ENCODE measurements at regions not wholly inside any gene's neighbourhood (a gene's known extent, or its start where the extent isn't known, plus 50 kb on each side); places are given as distances from the start of the nearest gene placed in this dataset.

DNA sequence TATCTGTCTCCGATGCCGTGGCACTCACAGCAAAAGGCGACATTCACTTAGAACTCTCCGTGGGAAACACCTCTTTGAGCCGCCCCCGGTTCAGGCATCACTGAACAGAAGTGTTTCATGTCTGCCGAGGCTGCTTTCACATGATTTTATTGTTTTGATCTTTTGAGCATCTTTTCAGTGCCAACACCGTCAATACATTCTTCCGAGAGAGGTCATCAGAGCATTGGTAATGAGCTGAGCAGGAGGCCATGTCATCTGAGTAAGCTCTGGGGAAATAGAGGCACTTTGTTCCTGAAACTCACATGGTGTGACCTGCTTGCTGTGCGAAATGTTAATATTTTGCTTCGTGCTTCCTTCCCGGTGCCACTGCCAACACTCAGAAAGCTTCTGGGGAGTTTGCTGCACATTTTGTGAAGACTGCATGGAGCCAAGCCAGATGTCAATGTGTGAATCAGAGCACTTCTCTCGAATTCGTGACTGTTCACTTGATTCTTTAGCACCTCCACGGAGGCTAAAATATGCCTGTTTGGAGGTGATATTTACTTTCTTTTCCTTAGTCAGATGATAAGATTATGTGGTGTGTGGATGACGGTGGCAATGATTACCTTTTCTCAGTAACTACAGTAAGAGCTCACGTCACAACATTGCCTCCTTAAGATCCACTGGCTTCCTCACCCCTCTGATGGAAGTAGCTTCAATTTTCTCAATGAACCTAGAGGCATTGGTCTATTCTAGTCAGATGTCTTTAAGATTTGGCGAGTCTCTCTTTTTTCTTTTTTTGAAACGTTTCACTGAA, 222.3 kb upstream of the HS3ST1 start:
- TF ChIP-seq, protein P1, sequence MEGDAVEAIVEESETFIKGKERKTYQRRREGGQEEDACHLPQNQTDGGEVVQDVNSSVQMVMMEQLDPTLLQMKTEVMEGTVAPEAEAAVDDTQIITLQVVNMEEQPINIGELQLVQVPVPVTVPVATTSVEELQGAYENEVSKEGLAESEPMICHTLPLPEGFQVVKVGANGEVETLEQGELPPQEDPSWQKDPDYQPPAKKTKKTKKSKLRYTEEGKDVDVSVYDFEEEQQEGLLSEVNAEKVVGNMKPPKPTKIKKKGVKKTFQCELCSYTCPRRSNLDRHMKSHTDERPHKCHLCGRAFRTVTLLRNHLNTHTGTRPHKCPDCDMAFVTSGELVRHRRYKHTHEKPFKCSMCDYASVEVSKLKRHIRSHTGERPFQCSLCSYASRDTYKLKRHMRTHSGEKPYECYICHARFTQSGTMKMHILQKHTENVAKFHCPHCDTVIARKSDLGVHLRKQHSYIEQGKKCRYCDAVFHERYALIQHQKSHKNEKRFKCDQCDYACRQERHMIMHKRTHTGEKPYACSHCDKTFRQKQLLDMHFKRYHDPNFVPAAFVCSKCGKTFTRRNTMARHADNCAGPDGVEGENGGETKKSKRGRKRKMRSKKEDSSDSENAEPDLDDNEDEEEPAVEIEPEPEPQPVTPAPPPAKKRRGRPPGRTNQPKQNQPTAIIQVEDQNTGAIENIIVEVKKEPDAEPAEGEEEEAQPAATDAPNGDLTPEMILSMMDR (conservative IDR thresholded peaks at IDR 0.05; ENCODE audit: low read depth, low read length) = no peak
- TF ChIP-seq RFX5 (IDR thresholded peaks at IDR 0.05; ENCODE audit: low read depth, low read length) (no peak), POLR2A (IDR thresholded peaks at IDR 0.05; ENCODE audit: low read depth, low read length) (no peak), CEBPB (IDR thresholded peaks at IDR 0.05; ENCODE audit: low read depth, low read length) (no peak), CHD1 (IDR thresholded peaks at IDR 0.05; ENCODE audit: low read depth, low read length) (no peak), MAZ (IDR thresholded peaks at IDR 0.05; ENCODE audit: borderline replicate concordance, low read depth, low read length) (no peak)
- TF ChIP-seq, protein P2, sequence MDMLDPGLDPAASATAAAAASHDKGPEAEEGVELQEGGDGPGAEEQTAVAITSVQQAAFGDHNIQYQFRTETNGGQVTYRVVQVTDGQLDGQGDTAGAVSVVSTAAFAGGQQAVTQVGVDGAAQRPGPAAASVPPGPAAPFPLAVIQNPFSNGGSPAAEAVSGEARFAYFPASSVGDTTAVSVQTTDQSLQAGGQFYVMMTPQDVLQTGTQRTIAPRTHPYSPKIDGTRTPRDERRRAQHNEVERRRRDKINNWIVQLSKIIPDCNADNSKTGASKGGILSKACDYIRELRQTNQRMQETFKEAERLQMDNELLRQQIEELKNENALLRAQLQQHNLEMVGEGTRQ (IDR thresholded peaks at IDR 0.05; ENCODE audit: low read depth, low read length) = no peak
